LHCN-M2 (cell line): ENCODE measurements at regions not wholly inside any gene's neighbourhood (a gene's known extent, or its start where the extent isn't known, plus 50 kb on each side); places are given as distances from the start of the nearest gene placed in this dataset.
"Not testable (repeated sequence)": the region's sequence is repeated elsewhere in the genome, so short reads cannot be mapped to it uniquely, and the experiment has no call there.

Source experiments
- DNase-seq: peaks from one replicate; pipeline ENCODE4 v3.0.0-alpha.2; 2012; ENCODE audit warnings: low read depth

DNA sequence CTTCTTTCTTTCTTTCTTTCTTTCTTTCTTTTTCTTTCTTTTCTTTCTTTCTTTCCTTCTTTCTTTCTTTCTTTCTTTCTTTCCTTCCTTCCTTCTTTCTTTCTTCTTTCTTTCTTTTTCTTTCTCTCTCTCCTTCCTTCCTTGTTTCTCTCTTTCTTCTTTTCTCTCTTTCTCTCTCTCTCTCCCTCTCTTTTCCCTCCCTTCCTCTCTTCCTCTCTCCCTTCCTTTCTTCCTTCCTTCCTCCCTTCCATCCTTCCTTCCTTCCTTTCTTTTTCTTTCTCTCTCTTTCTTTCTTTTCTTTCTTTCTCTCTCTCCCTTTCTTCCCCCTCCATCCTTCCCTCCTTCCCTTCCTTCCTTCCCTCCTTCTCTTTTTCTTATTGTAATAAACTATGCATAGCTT lies 105.5 kb downstream of the ZBTB18 start:
- not testable (repeated sequence) for DNase-seq

GRCh38 chr1:244157731-244158438 lies 106.8 kb downstream of the ZBTB18 start:
- DNase-seq, result no peak

GRCh38 chr1:244159646-244160045 lies 108.6 kb downstream of the ZBTB18 start:
- no peak for DNase-seq

DNA sequence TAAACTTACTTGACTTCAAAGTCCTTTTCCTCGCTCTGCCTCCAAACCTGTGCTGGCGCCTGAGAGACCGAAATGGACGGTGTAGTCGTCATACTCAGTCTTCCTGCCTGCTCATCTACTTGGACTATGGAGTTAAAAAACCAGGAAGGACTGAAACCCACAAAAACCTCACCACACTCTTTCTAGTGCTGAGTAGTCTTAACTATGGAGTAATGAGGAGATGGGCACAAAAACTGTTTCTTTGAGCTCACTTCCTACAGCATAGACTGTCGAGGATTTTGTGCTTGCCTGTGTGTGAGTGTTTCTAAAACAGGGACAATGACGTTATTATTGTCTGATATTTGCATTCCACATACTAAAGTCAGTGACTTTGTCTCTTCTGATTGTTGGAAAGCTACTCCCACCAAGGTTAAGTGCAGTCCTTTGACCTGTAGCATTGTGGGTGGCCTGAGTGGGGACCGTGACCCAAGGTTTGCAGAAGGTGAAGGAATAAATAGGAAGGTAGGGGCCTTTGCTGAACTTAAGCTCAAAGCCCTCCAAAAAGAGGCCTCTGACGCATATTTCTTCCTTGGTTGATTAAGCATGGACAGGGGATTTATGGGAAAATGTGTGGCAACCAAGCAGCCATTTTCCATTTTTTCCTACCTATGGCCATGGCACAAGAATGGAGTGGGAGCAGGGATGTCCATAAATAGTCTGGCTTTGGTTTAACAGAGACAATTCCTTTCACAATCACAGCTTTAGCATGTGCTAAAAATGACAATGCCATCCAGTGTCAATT lies 109.6 kb downstream of the ZBTB18 start:
- DNase-seq, result no peak

- DNase-seq, result no peak
Measured at GRCh38 chr1:244161236-244161510, 110.1 kb downstream of the ZBTB18 start.

DNA sequence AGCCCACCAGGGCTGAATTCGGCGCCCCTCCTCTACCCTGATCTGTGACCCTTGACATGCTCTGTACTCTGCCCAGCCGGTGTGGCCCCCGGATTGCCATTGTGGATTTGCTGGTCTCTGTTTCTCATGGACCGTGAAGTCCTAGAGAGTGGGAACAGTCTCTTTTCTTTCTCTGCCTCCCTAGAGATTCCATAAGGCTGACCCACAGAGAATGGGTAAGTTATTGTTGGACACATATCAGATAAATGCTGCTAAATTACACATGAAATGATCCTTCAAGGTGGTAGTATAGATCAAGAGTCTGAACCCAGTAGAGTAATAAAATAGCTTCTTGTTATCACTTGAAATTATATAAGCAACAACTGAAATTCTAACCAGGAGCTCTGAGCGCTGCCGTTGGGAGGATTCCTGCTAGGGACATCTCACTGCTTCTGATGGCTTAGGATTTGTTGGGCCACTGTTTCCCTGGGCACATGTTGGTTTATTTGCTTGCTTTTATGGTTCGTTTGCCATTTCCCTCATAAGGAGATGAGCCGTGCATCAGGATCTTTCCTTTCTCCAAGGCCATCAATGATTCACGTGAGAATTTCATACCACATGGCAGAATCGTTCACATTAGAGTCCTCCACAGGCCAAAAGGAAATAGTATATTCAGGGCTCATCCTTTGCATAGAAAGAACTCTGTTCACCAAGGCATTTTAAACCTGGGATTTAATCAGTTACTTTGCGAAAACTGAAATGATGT lies 111.9 kb downstream of the ZBTB18 start:
- DNase-seq, result peak; percentile 56

DNA sequence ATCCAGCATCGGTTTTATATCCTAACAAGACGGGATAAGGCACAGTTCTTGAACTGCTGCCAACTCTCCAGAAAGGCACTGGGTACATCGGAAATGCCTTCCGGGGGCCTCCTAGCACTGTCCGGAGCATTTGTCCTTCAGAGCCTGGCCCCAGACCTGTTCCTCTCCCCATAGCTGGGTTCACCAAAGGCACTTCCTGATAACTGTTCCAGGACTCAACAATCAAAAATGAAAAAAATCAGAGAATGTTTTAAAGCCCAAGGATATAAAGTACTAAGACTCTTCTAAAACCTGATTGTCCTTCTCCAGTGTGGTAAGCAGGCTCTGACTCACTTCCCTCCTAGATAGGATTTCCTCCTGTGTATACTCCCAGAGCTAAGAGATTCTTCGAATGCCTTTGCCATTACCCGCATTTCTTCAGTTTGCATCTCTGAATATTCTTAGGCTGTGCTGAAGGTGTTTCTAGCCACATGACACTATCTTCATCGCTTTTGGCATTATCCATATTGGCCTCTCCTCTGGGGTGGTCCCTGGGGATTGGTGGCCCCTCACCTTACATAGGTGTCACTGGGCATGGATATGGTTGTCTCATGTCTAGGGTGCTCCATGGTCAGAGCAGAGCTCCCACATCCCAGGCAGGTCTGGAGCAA lies 112.9 kb downstream of the ZBTB18 start:
- DNase-seq, result peak; percentile 98

GRCh38 chr1:244164511-244164890 lies 113.4 kb downstream of the ZBTB18 start:
- DNase-seq, result no peak

DNA sequence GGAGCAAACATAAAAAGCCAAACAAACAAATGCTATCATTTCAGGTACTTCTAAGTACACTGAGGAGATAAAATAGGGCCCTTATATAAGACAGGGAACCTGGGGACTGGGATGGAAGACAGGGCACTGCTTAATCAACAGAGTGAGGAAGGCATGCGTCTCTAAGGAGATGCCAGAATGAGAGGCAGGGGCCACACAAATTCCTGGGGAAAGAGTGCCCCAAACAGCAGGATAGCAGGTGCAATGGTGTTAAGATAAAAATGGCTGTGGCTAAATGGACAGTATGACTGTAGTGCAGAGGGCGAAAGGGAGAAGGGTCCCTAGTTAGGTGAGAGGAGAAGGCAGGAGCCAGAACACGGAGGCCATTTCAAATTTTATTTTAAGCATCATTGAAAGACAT lies 113.9 kb downstream of the ZBTB18 start:
- no peak for DNase-seq

- no peak for DNase-seq
Measured at GRCh38 chr1:244165701-244166100, 114.6 kb downstream of the ZBTB18 start.

DNA sequence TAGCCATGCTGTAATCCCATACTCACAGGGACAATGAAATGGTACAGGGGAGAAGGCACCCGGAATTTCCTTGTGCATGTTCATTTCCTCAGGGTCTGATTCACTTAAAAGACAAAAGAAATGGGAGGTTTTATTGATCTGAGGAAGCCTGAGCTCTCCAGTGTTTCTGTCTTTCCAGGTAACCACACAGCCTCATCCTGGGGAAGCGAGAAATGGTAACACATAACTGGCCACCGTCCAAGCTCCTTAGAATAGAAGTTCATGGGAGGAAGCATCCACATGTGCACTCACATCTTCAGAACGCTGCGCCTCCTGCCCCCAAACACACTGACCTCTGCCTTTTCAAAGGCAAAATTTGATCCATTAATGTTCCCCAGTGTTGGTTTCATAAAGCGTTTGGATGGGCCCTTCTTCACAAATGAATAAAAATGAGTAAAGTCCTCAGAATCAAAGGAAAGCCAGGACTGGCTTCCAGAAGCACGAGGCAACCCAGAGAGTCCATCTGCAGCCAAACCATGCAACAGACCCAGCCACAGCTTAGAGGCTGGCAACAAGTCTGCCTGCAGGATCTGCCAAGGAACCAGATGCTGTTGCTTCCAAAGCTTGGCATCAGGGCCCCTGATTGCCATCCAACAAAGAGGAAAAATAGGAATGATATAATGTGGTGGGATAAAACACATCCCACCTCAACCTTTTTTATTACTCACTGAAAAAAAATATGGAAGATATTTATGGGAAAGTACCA lies 120.3 kb downstream of the ZBTB18 start:
- DNase-seq, result no peak

DNA sequence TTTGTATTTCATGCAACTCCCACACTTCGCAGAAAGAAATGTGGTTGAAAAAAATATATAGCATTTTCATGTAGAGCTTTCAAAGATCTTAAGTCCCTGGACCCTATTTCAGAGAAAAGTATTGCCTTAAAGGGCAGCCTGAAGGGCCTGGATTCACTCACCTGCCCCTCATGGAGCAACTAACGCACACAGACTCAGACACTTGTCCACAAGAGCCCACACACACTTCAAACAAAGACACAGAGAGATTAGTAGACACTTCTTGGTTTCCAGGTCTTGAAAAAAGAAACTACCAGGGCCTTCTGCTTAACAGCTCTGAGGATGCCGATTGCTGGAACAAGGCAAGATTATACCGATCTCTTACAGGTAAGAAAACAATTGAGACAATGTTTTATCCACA lies 122.2 kb downstream of the ZBTB18 start:
- DNase-seq, result no peak

DNA sequence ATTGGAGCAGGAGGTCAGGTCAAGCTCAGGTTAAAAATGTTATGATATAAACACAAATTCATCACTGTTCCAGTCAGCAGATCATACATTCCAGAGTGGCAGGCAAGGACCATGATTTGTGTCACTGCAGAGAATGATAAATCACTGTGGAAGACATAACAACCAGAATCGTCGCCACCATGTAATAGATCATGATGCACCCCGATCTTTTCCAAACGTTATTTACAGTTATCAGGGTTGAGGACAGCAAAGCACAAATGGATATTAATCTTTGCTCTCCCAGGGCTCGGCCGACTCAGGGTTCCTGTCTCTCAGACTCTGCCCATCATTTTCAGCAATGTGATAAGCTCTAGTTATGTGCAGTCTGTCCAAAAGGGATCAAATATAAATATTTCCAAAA lies 122.7 kb downstream of the ZBTB18 start:
- no peak for DNase-seq

GRCh38 chr1:244174922-244175521 lies 123.9 kb downstream of the ZBTB18 start:
- DNase-seq, result no peak

- DNase-seq, result no peak
Measured at GRCh38 chr1:244176201-244176600, 125.1 kb downstream of the ZBTB18 start.

DNA sequence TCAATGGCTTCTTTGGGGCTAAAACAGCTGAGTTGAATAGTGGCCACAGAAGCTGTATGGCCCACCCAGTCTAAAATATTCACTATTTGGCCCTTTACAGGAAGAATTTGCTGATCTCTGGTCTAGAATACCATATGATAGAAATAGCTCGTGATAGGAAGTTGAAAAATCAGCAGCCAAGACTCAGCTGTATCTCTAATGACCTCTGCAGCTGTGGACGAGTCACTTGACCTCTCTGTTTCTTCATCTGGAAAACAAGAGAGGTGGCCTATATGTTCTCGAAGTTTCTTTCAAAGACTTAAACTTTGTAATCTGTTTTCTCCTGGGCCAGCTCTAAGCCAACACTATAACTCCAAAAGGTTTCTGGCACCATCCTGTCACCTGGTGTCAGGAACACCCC lies 129.2 kb downstream of the ZBTB18 start:
- peak; percentile 49 for DNase-seq

- DNase-seq, result no peak
Measured at GRCh38 chr1:244181867-244182266, 130.8 kb downstream of the ZBTB18 start.

DNA sequence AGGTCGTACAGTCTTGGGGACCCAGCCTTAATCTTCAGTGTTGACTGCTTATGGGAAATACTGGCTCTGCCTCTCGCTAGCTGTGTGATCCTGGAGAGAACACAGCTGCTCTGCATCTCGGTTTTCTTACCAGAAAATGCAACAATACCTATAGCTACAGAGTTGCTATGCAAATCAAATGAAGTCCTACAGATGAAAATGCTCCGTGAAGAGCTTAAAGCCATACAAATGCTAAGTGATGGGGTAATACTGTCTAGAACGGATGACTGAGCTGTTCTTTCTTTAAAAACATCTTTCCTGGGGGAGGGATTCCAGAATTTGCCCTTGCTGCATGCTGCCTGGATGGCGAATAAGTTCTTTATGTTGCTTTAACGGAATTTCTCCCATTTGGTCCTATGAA lies 132.0 kb downstream of the ZBTB18 start:
- no peak for DNase-seq

- no peak for DNase-seq
Measured at GRCh38 chr1:244186372-244186771, 135.3 kb downstream of the ZBTB18 start.

GRCh38 chr1:244187310-244187709 lies 136.2 kb downstream of the ZBTB18 start:
- DNase-seq, result no peak

DNA sequence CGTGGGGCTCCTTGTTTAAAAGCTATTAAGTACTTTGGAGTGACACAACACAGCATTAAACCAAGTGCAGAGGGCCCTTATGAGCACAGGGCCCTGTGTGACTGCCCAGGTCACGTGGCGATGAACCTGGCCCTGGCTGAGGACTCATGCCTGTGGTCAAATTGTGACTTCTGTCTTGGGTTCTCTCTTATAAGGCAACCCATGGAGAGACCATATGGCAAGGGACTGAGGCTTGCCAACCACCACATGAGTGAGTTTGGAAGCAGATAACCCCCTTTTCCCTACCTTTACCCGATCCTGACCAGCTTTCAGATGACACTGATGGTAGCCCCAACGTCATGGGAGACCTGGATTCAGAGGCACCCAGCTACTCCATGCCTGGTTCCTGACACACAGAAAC lies 140.5 kb downstream of the ZBTB18 start:
- DNase-seq, result no peak
